ENCODE measurements at regions not wholly inside any gene's neighbourhood (a gene's known extent, or its start where the extent isn't known, plus 50 kb on each side); places are given as distances from the start of the nearest gene placed in this dataset.

DNA sequence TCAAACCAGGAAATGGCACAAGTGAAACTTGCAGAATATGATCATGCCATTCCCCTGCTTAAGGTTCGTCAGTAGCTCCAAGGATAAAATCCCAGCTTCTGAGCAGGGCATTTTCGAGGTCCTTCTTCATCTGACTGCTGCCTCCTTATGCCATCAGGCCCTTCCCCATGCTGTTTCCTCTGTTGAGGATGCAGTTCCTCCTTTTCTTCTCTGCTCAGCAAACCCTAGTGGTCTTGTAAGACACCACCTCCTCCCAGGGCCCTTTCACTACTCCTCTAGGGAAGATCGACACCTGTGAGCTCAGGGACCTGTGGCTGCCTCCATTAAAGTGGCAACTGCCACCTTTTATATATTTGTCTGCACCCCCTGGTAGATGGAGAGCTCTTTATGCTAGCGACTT is 62.1 kb upstream of the JUN start:
- TF ChIP-seq SUZ12 (IDR thresholded peaks at IDR 0.05; ENCODE audit: extremely low read depth, insufficient read depth, insufficient read length) (no peak), YY1 (IDR thresholded peaks at IDR 0.05; ENCODE audit: insufficient read depth, insufficient read length) (no peak)
